ENCODE measurements at regions not wholly inside any gene's neighbourhood (a gene's known extent, or its start where the extent isn't known, plus 50 kb on each side); places are given as distances from the start of the nearest gene placed in this dataset.
"Not testable (repeated sequence)": the region's sequence is repeated elsewhere in the genome, so short reads cannot be mapped to it uniquely, and the experiment has no call there.

DNA sequence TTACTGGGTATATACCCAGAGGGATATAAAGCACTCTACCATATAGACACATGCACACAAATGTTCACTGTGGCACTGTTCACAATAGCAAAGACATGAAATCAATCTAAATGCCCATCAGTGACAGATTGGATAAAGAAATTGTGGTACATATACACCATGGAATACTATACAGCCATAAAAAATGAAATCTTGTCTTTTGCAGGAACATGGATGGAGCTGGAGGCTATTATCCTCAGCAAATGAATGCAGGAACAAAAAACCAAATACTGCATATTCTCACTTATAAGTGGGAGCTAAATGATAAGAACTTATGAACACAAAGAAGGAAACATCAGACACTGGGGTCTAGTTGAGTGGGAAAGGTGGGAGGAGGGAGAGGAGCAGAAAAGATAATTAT lies 200.1 kb downstream of the LRRN1 start:
- H2BK15ac ChIP-seq (ENCODE audit: low read depth, poor library complexity, severe bottlenecking); H4K91ac ChIP-seq (ENCODE audit: low read length); H3K36me3 ChIP-seq (ENCODE audit: control insufficient read depth in 1 of 2, insufficient read depth in 2 of 2, low read depth in 1 of 2, low read length in 2 of 2); H2BK12ac ChIP-seq (ENCODE audit: low read length in 2 of 2); H3K9ac ChIP-seq (ENCODE audit: low read length); H3K4me1 ChIP-seq (ENCODE audit: control insufficient read depth, insufficient read depth, low read depth, low read length); H3K18ac ChIP-seq (ENCODE audit: low read depth in 1 of 2, low read length in 2 of 2); H3K23ac ChIP-seq (ENCODE audit: low read length in 2 of 2); H4K8ac ChIP-seq (ENCODE audit: low read length); H3K14ac ChIP-seq (ENCODE audit: low read length in 2 of 2); H2AFZ ChIP-seq (ENCODE audit: low read depth, low read length); DNase-seq; H3K4me2 ChIP-seq (ENCODE audit: low read length, poor library complexity, severe bottlenecking); H3K79me1 ChIP-seq (replicated peaks; ENCODE audit: low read length, poor library complexity, severe bottlenecking); H3K9me3 ChIP-seq (ENCODE audit: control insufficient read depth, low read length); H2AK5ac ChIP-seq (ENCODE audit: low read length, severe bottlenecking); H3K4ac ChIP-seq (ENCODE audit: low read depth in 1 of 2, low read length in 2 of 2); H3K4me3 ChIP-seq (ENCODE audit: insufficient read depth in 1 of 2, low read depth in 1 of 2, low read length in 2 of 2); H3K27me3 ChIP-seq (ENCODE audit: control insufficient read depth in 1 of 2, insufficient read depth in 1 of 2, low read length in 2 of 2); H2BK120ac ChIP-seq (ENCODE audit: low read depth, low read length); H3K27ac ChIP-seq (ENCODE audit: low read length, poor library complexity, severe bottlenecking); H2BK5ac ChIP-seq (ENCODE audit: low read depth, low read length, poor library complexity, severe bottlenecking): not testable (repeated sequence)

GRCh38 chr3:4001976-4002375 lies 202.7 kb downstream of the LRRN1 start:
- DNase-seq = no peak
- Histone ChIP-seq H2AFZ (ENCODE audit: low read depth, low read length) (no peak overlapping the region), H3K36me3 (ENCODE audit: control insufficient read depth in 1 of 2, insufficient read depth in 2 of 2, low read depth in 1 of 2, low read length in 2 of 2) (no peaks in the 10 kb centered on the region)

DNA sequence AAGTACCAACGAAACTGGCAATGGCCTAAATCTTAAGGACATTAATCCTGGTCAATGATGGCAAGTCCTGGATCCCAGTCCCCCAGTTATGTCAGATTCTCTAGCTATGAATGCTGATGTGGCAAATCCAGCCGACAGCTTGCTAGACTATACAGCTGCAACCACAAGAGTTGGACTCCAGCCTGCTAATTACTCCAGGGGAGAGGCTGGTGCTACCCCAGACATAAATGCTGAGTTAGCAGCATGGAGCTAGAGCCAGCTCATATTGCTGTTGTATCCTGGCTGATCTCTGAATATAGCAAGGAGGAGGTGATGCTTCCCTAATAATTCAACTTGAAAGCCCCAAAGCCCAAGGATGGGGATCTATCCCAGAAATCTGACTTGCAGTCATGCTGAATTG lies 207.1 kb downstream of the LRRN1 start:
- Histone ChIP-seq H3K4ac (ENCODE audit: low read depth in 1 of 2, low read length in 2 of 2) (no peak overlapping the region), H2BK5ac (ENCODE audit: low read depth, low read length, poor library complexity, severe bottlenecking) (no peak overlapping the region), H3K4me2 (ENCODE audit: low read length, poor library complexity, severe bottlenecking) (no peak overlapping the region), H3K27me3 (ENCODE audit: control insufficient read depth in 1 of 2, insufficient read depth in 1 of 2, low read length in 2 of 2) (no peaks in the 10 kb centered on the region), H3K4me1 (ENCODE audit: control insufficient read depth, insufficient read depth, low read depth, low read length) (no peaks in the 10 kb centered on the region), H2BK15ac (ENCODE audit: low read depth, poor library complexity, severe bottlenecking) (no peak overlapping the region), H2BK12ac (ENCODE audit: low read length in 2 of 2) (no peak overlapping the region), H3K9me3 (ENCODE audit: control insufficient read depth, low read length) (no peaks in the 10 kb centered on the region), H3K23ac (ENCODE audit: low read length in 2 of 2) (no peak overlapping the region), H4K8ac (ENCODE audit: low read length) (no peak overlapping the region), H2AK5ac (ENCODE audit: low read length, severe bottlenecking) (no peak overlapping the region), H2BK120ac (ENCODE audit: low read depth, low read length) (no peak overlapping the region), H4K91ac (ENCODE audit: low read length) (no peak overlapping the region), H3K79me1 (replicated peaks; ENCODE audit: low read length, poor library complexity, severe bottlenecking) (no peaks in the 10 kb centered on the region), H3K27ac (ENCODE audit: low read length, poor library complexity, severe bottlenecking) (no peak overlapping the region), H3K36me3 (ENCODE audit: control insufficient read depth in 1 of 2, insufficient read depth in 2 of 2, low read depth in 1 of 2, low read length in 2 of 2) (no peaks in the 10 kb centered on the region), H2AFZ (ENCODE audit: low read depth, low read length) (no peak overlapping the region), H3K18ac (ENCODE audit: low read depth in 1 of 2, low read length in 2 of 2) (no peak overlapping the region), H3K9ac (ENCODE audit: low read length) (no peak overlapping the region), H3K4me3 (ENCODE audit: insufficient read depth in 1 of 2, low read depth in 1 of 2, low read length in 2 of 2) (no peak overlapping the region), H3K14ac (ENCODE audit: low read length in 2 of 2) (no peak overlapping the region)
- 55% methylated on average over 2 of the region's 2 CpGs for WGBS
- no peak for DNase-seq

More at GRCh38 chr3:4001976-4002375, 202.7 kb downstream of the LRRN1 start:
- no peak overlapping the region for H2BK120ac ChIP-seq (ENCODE audit: low read depth, low read length)
- no peaks in the 10 kb centered on the region for H3K4me1 ChIP-seq (ENCODE audit: control insufficient read depth, insufficient read depth, low read depth, low read length)
- no peak overlapping the region for H4K91ac ChIP-seq (ENCODE audit: low read length)
- H3K4me3 ChIP-seq (ENCODE audit: insufficient read depth in 1 of 2, low read depth in 1 of 2, low read length in 2 of 2) = no peak overlapping the region
- H3K23ac ChIP-seq (ENCODE audit: low read length in 2 of 2) = no peak overlapping the region
- H3K4me2 ChIP-seq (ENCODE audit: low read length, poor library complexity, severe bottlenecking) = no peak overlapping the region
- H2BK15ac ChIP-seq (ENCODE audit: low read depth, poor library complexity, severe bottlenecking) = no peak overlapping the region
- no peak overlapping the region for H3K27ac ChIP-seq (ENCODE audit: low read length, poor library complexity, severe bottlenecking)
- no peak overlapping the region for H3K9ac ChIP-seq (ENCODE audit: low read length)
- no peaks in the 10 kb centered on the region for H3K27me3 ChIP-seq (ENCODE audit: control insufficient read depth in 1 of 2, insufficient read depth in 1 of 2, low read length in 2 of 2)
- H3K79me1 ChIP-seq (replicated peaks; ENCODE audit: low read length, poor library complexity, severe bottlenecking) = no peaks in the 10 kb centered on the region
- H3K14ac ChIP-seq (ENCODE audit: low read length in 2 of 2) = no peak overlapping the region
- H3K4ac ChIP-seq (ENCODE audit: low read depth in 1 of 2, low read length in 2 of 2) = no peak overlapping the region
- H2BK5ac ChIP-seq (ENCODE audit: low read depth, low read length, poor library complexity, severe bottlenecking) = no peak overlapping the region
- no peak overlapping the region for H2BK12ac ChIP-seq (ENCODE audit: low read length in 2 of 2)
- H3K18ac ChIP-seq (ENCODE audit: low read depth in 1 of 2, low read length in 2 of 2) = no peak overlapping the region
- peaks cover 3% of the 10 kb centered on the region for H3K9me3 ChIP-seq (ENCODE audit: control insufficient read depth, low read length)
- H4K8ac ChIP-seq (ENCODE audit: low read length) = no peak overlapping the region
- no peak overlapping the region for H2AK5ac ChIP-seq (ENCODE audit: low read length, severe bottlenecking)

GRCh38 chr3:4008205-4008604 lies 209.0 kb downstream of the LRRN1 start:
- H4K8ac ChIP-seq (ENCODE audit: low read length) = no peak overlapping the region
- H3K9me3 ChIP-seq (ENCODE audit: control insufficient read depth, low read length) = no peaks in the 10 kb centered on the region
- H2BK120ac ChIP-seq (ENCODE audit: low read depth, low read length) = no peak overlapping the region
- H3K36me3 ChIP-seq (ENCODE audit: control insufficient read depth in 1 of 2, insufficient read depth in 2 of 2, low read depth in 1 of 2, low read length in 2 of 2) = no peaks in the 10 kb centered on the region
- H3K27me3 ChIP-seq (ENCODE audit: control insufficient read depth in 1 of 2, insufficient read depth in 1 of 2, low read length in 2 of 2) = no peaks in the 10 kb centered on the region
- 85% methylated on average over 2 of the region's 2 CpGs for WGBS
- no peak overlapping the region for H3K9ac ChIP-seq (ENCODE audit: low read length)
- no peaks in the 10 kb centered on the region for H3K79me1 ChIP-seq (replicated peaks; ENCODE audit: low read length, poor library complexity, severe bottlenecking)
- H2BK12ac ChIP-seq (ENCODE audit: low read length in 2 of 2) = no peak overlapping the region
- no peaks in the 10 kb centered on the region for H3K4me1 ChIP-seq (ENCODE audit: control insufficient read depth, insufficient read depth, low read depth, low read length)
- no peak overlapping the region for H3K27ac ChIP-seq (ENCODE audit: low read length, poor library complexity, severe bottlenecking)
- no peak overlapping the region for H2BK5ac ChIP-seq (ENCODE audit: low read depth, low read length, poor library complexity, severe bottlenecking)
- no peak overlapping the region for H3K4me2 ChIP-seq (ENCODE audit: low read length, poor library complexity, severe bottlenecking)
- H3K23ac ChIP-seq (ENCODE audit: low read length in 2 of 2) = no peak overlapping the region
- H3K4ac ChIP-seq (ENCODE audit: low read depth in 1 of 2, low read length in 2 of 2) = no peak overlapping the region
- H3K14ac ChIP-seq (ENCODE audit: low read length in 2 of 2) = no peak overlapping the region
- DNase-seq = no peak
- no peak overlapping the region for H2AK5ac ChIP-seq (ENCODE audit: low read length, severe bottlenecking)
- H2BK15ac ChIP-seq (ENCODE audit: low read depth, poor library complexity, severe bottlenecking) = no peak overlapping the region
- no peak overlapping the region for H3K18ac ChIP-seq (ENCODE audit: low read depth in 1 of 2, low read length in 2 of 2)
- H3K4me3 ChIP-seq (ENCODE audit: insufficient read depth in 1 of 2, low read depth in 1 of 2, low read length in 2 of 2) = no peak overlapping the region
- H4K91ac ChIP-seq (ENCODE audit: low read length) = no peak overlapping the region
- H2AFZ ChIP-seq (ENCODE audit: low read depth, low read length) = no peak overlapping the region

All from mesenchymal stem cell (in vitro differentiated cells and primary cell).